Skeletal muscle satellite cell (primary cell): ENCODE measurements at regions not wholly inside any gene's neighbourhood (a gene's known extent, or its start where the extent isn't known, plus 50 kb on each side); places are given as distances from the start of the nearest gene placed in this dataset. TPM values are rescaled to one million over a fixed set of nuclear protein-coding genes. Genes with fewer than 3 reads are reported as not detected.
"Not testable (repeated sequence)": the region's sequence is repeated elsewhere in the genome, so short reads cannot be mapped to it uniquely, and the experiment has no call there.

ENCODE experiments used
- H3K27me3 ChIP-seq: 2 replicates; pipeline ENCODE4 v1.7.0; 2013; ENCODE audit warnings: low read length; ENCODE audit not compliant: control insufficient read depth, insufficient read depth
- H3K36me3 ChIP-seq: 2 replicates; pipeline ENCODE4 v1.7.0; 2013; ENCODE audit warnings: mild to moderate bottlenecking, control low read depth, low read length; ENCODE audit not compliant: insufficient read depth
- H3K4me1 ChIP-seq: 2 replicates; pipeline ENCODE4 v1.7.0; 2013; ENCODE audit warnings: low read length; ENCODE audit not compliant: control insufficient read depth, insufficient read depth
- H3K4me2 ChIP-seq: 2 replicates; pipeline ENCODE4 v1.7.0; 2013; ENCODE audit warnings: mild to moderate bottlenecking, low read length
- H3K4me3 ChIP-seq: 2 replicates; pipeline ENCODE4 v1.7.0; 2013; ENCODE audit warnings: low read length
- H3K9ac ChIP-seq: 2 replicates; pipeline ENCODE4 v1.7.0; 2013; ENCODE audit warnings: mild to moderate bottlenecking, low read depth, low read length, moderate library complexity
- H3K9me3 ChIP-seq: replicated peaks from 2 replicates; pipeline ENCODE4 v1.7.0; 2013; ENCODE audit warnings: mild to moderate bottlenecking, control low read depth, low read length
- small RNA-seq: library from RNA; depleted of rRNA; stranded (forward); fragments of <200 nt; gene quantifications from one replicate; pipeline ENCODE3, GENCODE V24; 2012

- not testable (repeated sequence) for H3K9ac ChIP-seq, H3K36me3 ChIP-seq, H3K9me3 ChIP-seq, H3K4me3 ChIP-seq, H3K4me1 ChIP-seq, H3K4me2 ChIP-seq
- peaks cover 19% of the 10 kb centered on the region for H3K27me3 ChIP-seq
Measured at GRCh38 chr19:34095411-34095810, 76.9 kb upstream of the LSM14A start.

GRCh38 chr19:34096020-34096915 is 76.0 kb upstream of the LSM14A start:
- peak overlapping the region; percentile 37 for H3K4me2 ChIP-seq
- no peak overlapping the region for H3K4me3 ChIP-seq
- H3K4me1 ChIP-seq: no peaks in the 10 kb centered on the region
- H3K9me3 ChIP-seq: no peaks in the 10 kb centered on the region
- H3K27me3 ChIP-seq: peaks cover 16% of the 10 kb centered on the region
- H3K36me3 ChIP-seq: no peaks in the 10 kb centered on the region
- no peak overlapping the region for H3K9ac ChIP-seq

GRCh38 chr19:34104096-34104495 is 68.2 kb upstream of the LSM14A start:
- Histone ChIP-seq H3K4me3 (no peak overlapping the region), H3K27me3 (peaks cover 3% of the 10 kb centered on the region), H3K9me3 (no peaks in the 10 kb centered on the region), H3K4me2 (no peak overlapping the region), H3K4me1 (no peaks in the 10 kb centered on the region), H3K36me3 (no peaks in the 10 kb centered on the region), H3K9ac (no peak overlapping the region)

GRCh38 chr19:34104557-34104956 is 67.7 kb upstream of the LSM14A start:
- H3K27me3 ChIP-seq: peaks cover 3% of the 10 kb centered on the region
- H3K4me2 ChIP-seq: no peak overlapping the region
- no peaks in the 10 kb centered on the region for H3K9me3 ChIP-seq
- H3K36me3 ChIP-seq: no peaks in the 10 kb centered on the region
- H3K4me1 ChIP-seq: no peaks in the 10 kb centered on the region
- no peak overlapping the region for H3K4me3 ChIP-seq
- H3K9ac ChIP-seq: no peak overlapping the region

- no peaks in the 10 kb centered on the region for H3K36me3 ChIP-seq
- no peaks in the 10 kb centered on the region for H3K27me3 ChIP-seq
- no peak overlapping the region for H3K4me3 ChIP-seq
- no peak overlapping the region for H3K4me2 ChIP-seq
- no peaks in the 10 kb centered on the region for H3K4me1 ChIP-seq
- no peaks in the 10 kb centered on the region for H3K9me3 ChIP-seq
- H3K9ac ChIP-seq: no peak overlapping the region
Measured at GRCh38 chr19:34109596-34109995, 62.7 kb upstream of the LSM14A start.

GRCh38 chr19:34118879-34119748 is 53.2 kb upstream of the LSM14A start:
- H3K4me2 ChIP-seq: no peak overlapping the region
- H3K36me3 ChIP-seq: no peaks in the 10 kb centered on the region
- peaks cover 20% of the 10 kb centered on the region for H3K27me3 ChIP-seq
- H3K9me3 ChIP-seq: no peaks in the 10 kb centered on the region
- no peaks in the 10 kb centered on the region for H3K4me1 ChIP-seq
- H3K9ac ChIP-seq: no peak overlapping the region
- no peak overlapping the region for H3K4me3 ChIP-seq

GRCh38 chr19:34120141-34120540 is 52.2 kb upstream of the LSM14A start:
- H3K36me3 ChIP-seq: no peaks in the 10 kb centered on the region
- peaks cover 20% of the 10 kb centered on the region for H3K27me3 ChIP-seq
- no peak overlapping the region for H3K4me2 ChIP-seq
- no peak overlapping the region for H3K9ac ChIP-seq
- no peaks in the 10 kb centered on the region for H3K9me3 ChIP-seq
- H3K4me1 ChIP-seq: no peaks in the 10 kb centered on the region
- H3K4me3 ChIP-seq: no peak overlapping the region

GRCh38 chr19:34120846-34121639 is 51.3 kb upstream of the LSM14A start:
- Histone ChIP-seq H3K9me3 (no peaks in the 10 kb centered on the region), H3K4me2 (no peak overlapping the region), H3K4me3 (no peak overlapping the region), H3K9ac (no peak overlapping the region), H3K4me1 (no peaks in the 10 kb centered on the region), H3K27me3 (peaks cover 20% of the 10 kb centered on the region), H3K36me3 (no peaks in the 10 kb centered on the region)

Small RNA genes lying in the stretch of these regions (small RNA-seq; reads per million reads assigned to genes)
- gene RN7SL150P (not detected), gene RPS4XP23 (not detected)
